Kidney tubule cell (primary cell): ENCODE measurements at regions not wholly inside any gene's neighbourhood (a gene's known extent, or its start where the extent isn't known, plus 50 kb on each side); places are given as distances from the start of the nearest gene placed in this dataset.
"Not testable (repeated sequence)": the region's sequence is repeated elsewhere in the genome, so short reads cannot be mapped to it uniquely, and the experiment has no call there.

Experiments used
- DNase-seq: peaks from one replicate; pipeline ENCODE4 v3.0.0-alpha.2; 2018; ENCODE audit warnings: low spot score

- no peak for DNase-seq
Observed at GRCh38 chrX:13381514-13381913, 61.7 kb upstream of the ATXN3L start.

GRCh38 chrX:13380211-13380610, 60.4 kb upstream of the ATXN3L start:
- DNase-seq: peak; percentile 33

- DNase-seq: not testable (repeated sequence)
Observed at GRCh38 chrX:13378562-13379518, 59.0 kb upstream of the ATXN3L start.

- DNase-seq: peak; percentile 42
Observed at GRCh38 chrX:13377550-13377934, 57.7 kb upstream of the ATXN3L start.

GRCh38 chrX:13376857-13377549, 57.1 kb upstream of the ATXN3L start:
- peak; percentile 64 for DNase-seq

GRCh38 chrX:13375596-13375995, 55.7 kb upstream of the ATXN3L start:
- not testable (repeated sequence) for DNase-seq

GRCh38 chrX:13374364-13374763, 54.5 kb upstream of the ATXN3L start:
- DNase-seq: no peak

- peak; percentile 56 for DNase-seq
Observed at GRCh38 chrX:13373431-13374187, 53.8 kb upstream of the ATXN3L start.

- no peak for DNase-seq
Observed at GRCh38 chrX:13373027-13373426, 53.2 kb upstream of the ATXN3L start.

GRCh38 chrX:13372203-13372980, 52.5 kb upstream of the ATXN3L start:
- DNase-seq: no peak

- DNase-seq: no peak
Observed at GRCh38 chrX:13371186-13371585, 51.3 kb upstream of the ATXN3L start.

- no peak for DNase-seq
Observed at GRCh38 chrX:13370713-13371112, 50.9 kb upstream of the ATXN3L start.
